GM13977 (cell line): ENCODE measurements at regions not wholly inside any gene's neighbourhood (a gene's known extent, or its start where the extent isn't known, plus 50 kb on each side); places are given as distances from the start of the nearest gene placed in this dataset.
"Not testable (repeated sequence)": the region's sequence is repeated elsewhere in the genome, so short reads cannot be mapped to it uniquely, and the experiment has no call there.

Experiments
- DNase-seq: peaks from one replicate; pipeline ENCODE4 v3.0.0; 2012; ENCODE audit warnings: low spot score
- CTCF ChIP-seq: IDR thresholded peaks from 2 replicates; pipeline ENCODE4 v1.5.1; 2012; ENCODE audit warnings: mild to moderate bottlenecking, control low read depth; ENCODE audit not compliant: insufficient read depth; ENCODE audit errors: extremely low read depth, missing control alignments
- in situ Hi-C: fragments of 300-500 bp; cut with MboI; formaldehyde crosslinking; loops from one replicate; pipeline ENCODE4 v1.12.0; 2022; ENCODE audit warnings: low sequenced_read_pairs, low pct_unique_long_range_greater_than_20kb, mixed read lengths, inconsistent platforms; ENCODE audit not compliant: unreplicated experiment

- DNase-seq, result no peak
- in situ Hi-C loops, result no loop called here
- TF ChIP-seq CTCF, result no peak
Observed at GRCh38 chr4:158958489-158959270, 144.2 kb upstream of the RAPGEF2 start.

- in situ Hi-C loops, result no loop called here
- no peak for TF ChIP-seq CTCF
- DNase-seq, result no peak
Observed at GRCh38 chr4:158962393-158962792, 140.5 kb upstream of the RAPGEF2 start.

GRCh38 chr4:158963282-158963681, 139.6 kb upstream of the RAPGEF2 start:
- in situ Hi-C loops, DNase-seq: not testable (repeated sequence)

GRCh38 chr4:158964114-158964727, 138.7 kb upstream of the RAPGEF2 start:
- no peak for TF ChIP-seq CTCF
- DNase-seq, result no peak
- in situ Hi-C loops, result no loop called here

- DNase-seq, result no peak
- in situ Hi-C loops, result no loop called here
- TF ChIP-seq CTCF, result no peak
Observed at GRCh38 chr4:158964728-158965124, 138.2 kb upstream of the RAPGEF2 start.

- DNase-seq, result no peak
- no peak for TF ChIP-seq CTCF
- in situ Hi-C loops, result no loop called here
Observed at GRCh38 chr4:158965226-158965625, 137.7 kb upstream of the RAPGEF2 start.

- no peak for TF ChIP-seq CTCF
- no peak for DNase-seq
- in situ Hi-C loops, result no loop called here
Observed at GRCh38 chr4:158966091-158966490, 136.8 kb upstream of the RAPGEF2 start.
